Calu3 (cell line): ENCODE measurements at regions not wholly inside any gene's neighbourhood (a gene's known extent, or its start where the extent isn't known, plus 50 kb on each side); places are given as distances from the start of the nearest gene placed in this dataset.

Source experiments
- BruUV-seq: library from RNA; stranded (reverse); fragments of 400-500 nt; replicated peaks from 2 replicates; lab custom pipeline; 2021; lab: Mats Ljungman, UMichigan
- CTCF ChIA-PET: fragments of 300-600 bp; sonication (Branson Sonifier 250); formaldehyde crosslinking; loops from one replicate; lab custom pipeline; 2022; ENCODE audit warnings: antibody characterized with exemption; lab: Charles Lee
- DNase-seq: peaks from one replicate; pipeline ENCODE4 v3.0.0; 2022
- H3K27ac Mint-ChIP-seq: one replicate; pipeline ENCODE4 v1.8.0; 2022; ENCODE audit warnings: mixed read lengths; ENCODE audit not compliant: unreplicated experiment
- H3K27me3 Mint-ChIP-seq: one replicate; pipeline ENCODE4 v1.8.0; 2022; ENCODE audit warnings: mixed read lengths; ENCODE audit not compliant: unreplicated experiment
- H3K36me3 Mint-ChIP-seq: one replicate; pipeline ENCODE4 v1.8.0; 2022; ENCODE audit warnings: mild to moderate bottlenecking, moderate library complexity, mixed read lengths; ENCODE audit not compliant: insufficient read depth, unreplicated experiment
- H3K4me1 Mint-ChIP-seq: one replicate; pipeline ENCODE4 v1.8.0; 2022; ENCODE audit warnings: mild to moderate bottlenecking, low read depth, mixed read lengths; ENCODE audit not compliant: unreplicated experiment
- H3K4me3 Mint-ChIP-seq: one replicate; pipeline ENCODE4 v1.8.0; 2022; ENCODE audit warnings: mild to moderate bottlenecking, low read depth, moderate library complexity, mixed read lengths; ENCODE audit not compliant: unreplicated experiment
- H3K9me3 Mint-ChIP-seq: one replicate; pipeline ENCODE4 v1.8.0; 2022; ENCODE audit warnings: low read depth, mixed read lengths; ENCODE audit not compliant: unreplicated experiment
- intact Hi-C: fragments of 100-400 bp; cut with micrococcal nuclease; formaldehyde crosslinking; loops from one replicate; pipeline ENCODE4 v1.10.0; 2022; ENCODE audit not compliant: unreplicated experiment
- TF ChIP-seq, protein P1 (sequence below): fragments of 200-600 bp; IDR thresholded peaks from one replicate; pipeline ENCODE4 v1.8.0; 2022; ENCODE audit warnings: antibody characterized with exemption; ENCODE audit not compliant: unreplicated experiment

DNA sequence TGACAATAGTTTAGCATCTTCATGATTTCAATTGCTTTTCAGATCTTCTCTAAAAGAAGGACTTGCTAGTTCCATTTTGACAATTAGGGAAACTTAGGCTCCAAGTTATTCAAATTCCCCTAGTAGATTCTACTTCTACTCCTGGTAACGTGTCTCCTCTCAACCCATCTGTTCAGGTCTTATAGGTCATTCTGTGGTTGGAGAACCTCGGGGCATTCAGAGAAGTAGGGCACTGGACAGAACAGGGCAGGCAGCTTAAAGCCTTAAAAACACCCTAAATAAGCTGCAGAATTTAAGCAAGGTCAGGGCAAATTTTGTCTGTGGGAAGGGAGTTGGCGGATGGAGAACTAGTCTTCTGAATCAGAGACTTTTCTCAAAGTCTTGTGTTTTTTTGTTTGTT lies 132.4 kb downstream of the TMEM174 start:
- BruUV-seq = no TSS peak
- no peaks in the 10 kb centered on the region for H3K4me1 Mint-ChIP-seq
- H3K27ac Mint-ChIP-seq = no peak overlapping the region
- CTCF ChIA-PET = interaction anchor here (2.1 kb wide), 1 partner anchor 146 kb away, joined by 6 read pairs; no protein-coding TSS in a partner anchor
- TF ChIP-seq, protein P1, sequence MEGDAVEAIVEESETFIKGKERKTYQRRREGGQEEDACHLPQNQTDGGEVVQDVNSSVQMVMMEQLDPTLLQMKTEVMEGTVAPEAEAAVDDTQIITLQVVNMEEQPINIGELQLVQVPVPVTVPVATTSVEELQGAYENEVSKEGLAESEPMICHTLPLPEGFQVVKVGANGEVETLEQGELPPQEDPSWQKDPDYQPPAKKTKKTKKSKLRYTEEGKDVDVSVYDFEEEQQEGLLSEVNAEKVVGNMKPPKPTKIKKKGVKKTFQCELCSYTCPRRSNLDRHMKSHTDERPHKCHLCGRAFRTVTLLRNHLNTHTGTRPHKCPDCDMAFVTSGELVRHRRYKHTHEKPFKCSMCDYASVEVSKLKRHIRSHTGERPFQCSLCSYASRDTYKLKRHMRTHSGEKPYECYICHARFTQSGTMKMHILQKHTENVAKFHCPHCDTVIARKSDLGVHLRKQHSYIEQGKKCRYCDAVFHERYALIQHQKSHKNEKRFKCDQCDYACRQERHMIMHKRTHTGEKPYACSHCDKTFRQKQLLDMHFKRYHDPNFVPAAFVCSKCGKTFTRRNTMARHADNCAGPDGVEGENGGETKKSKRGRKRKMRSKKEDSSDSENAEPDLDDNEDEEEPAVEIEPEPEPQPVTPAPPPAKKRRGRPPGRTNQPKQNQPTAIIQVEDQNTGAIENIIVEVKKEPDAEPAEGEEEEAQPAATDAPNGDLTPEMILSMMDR = no peak
- H3K4me3 Mint-ChIP-seq = no peak overlapping the region
- no peak for DNase-seq
- no peaks in the 10 kb centered on the region for H3K9me3 Mint-ChIP-seq
- peaks cover 4% of the 10 kb centered on the region for H3K36me3 Mint-ChIP-seq
- intact Hi-C loops = loop anchor here (10.0 kb wide), 1 partner anchor 129 kb away; no protein-coding TSS in a partner anchor
- peaks cover 84% of the 10 kb centered on the region for H3K27me3 Mint-ChIP-seq

DNA sequence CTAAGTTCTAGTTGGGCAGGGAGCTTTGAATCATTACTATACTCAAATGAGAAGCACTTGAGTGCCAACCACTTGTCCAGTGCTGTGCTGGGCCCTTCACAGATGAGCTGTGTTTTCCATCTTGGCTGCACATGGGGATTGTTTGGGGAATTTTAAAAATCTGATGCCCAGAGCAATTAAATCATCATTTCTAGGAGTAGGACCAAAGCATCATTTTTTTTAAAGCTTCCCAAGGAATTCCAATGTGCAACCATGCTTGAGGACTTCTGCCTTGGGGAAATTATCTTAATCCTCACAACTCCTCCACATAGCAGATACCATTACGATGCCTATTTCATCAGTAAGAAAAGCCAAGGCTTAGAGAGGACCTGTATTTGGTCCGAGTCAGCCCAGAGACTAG lies 131.4 kb downstream of the TMEM174 start:
- CTCF ChIA-PET = interaction anchor here (0.7 to 2.1 kb wide), 4 partner anchors 17 to 1056 kb away, joined by 3 to 8 read pairs (median 4); no protein-coding TSS in a partner anchor
- no TSS peak for BruUV-seq

DNA sequence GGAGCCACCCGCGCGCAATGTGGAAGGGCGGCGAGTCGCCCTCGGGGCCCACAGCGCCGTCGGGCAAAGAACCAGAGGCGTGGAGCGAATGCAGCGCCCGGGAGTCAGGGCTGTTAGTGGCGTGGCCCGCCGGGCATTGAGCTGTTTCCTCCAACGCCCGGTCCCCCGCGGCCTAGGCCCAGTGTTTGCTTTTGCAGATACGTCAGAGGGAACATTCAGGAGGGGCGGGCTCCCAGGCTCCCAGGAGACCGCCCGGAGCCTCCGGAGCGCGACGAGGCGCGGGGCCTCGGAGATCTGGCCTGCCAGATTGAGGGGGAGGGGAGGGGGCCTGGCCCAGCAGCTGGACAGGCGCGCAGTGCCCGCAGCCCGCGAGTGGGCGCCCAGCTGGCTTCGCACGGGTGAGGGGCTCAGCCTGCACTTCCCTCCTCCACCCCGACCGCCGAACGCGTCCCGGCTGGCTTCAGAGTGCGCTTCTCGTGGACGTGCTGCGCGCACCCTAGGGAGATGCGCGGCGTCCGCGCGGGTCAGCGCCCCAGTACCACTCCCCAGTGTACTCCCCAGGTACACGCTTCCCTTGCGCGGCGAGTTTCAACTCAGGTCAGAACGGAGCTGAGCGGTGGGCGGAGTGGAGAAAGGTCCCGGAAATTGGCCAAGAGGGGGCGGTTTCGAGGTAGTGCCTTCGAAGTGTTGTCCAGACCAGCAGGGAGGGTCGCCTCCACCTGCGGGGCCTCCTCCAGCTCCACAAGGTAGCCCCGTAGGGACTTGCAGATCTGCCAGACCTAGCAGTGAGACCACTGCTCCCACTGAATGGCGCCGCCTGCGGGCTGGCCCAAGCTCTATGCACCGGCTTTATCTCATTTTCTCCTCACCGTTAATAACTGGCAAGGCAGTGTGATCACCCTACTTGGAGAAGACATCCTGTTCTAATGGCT lies 130.4 kb downstream of the TMEM174 start:
- Mint-ChIP-seq H3K36me3 (peaks cover 4% of the 10 kb centered on the region), H3K4me1 (no peaks in the 10 kb centered on the region), H3K27me3 (peaks cover 100% of the 10 kb centered on the region), H3K4me3 (peak overlapping the region; percentile 59), H3K9me3 (no peaks in the 10 kb centered on the region), H3K27ac (peak overlapping the region; percentile 15)
- intact Hi-C loops = loop anchor here (10.0 kb wide), 1 partner anchor 131 kb away; no protein-coding TSS in a partner anchor
- TF ChIP-seq, protein P1 = peak; percentile 43
- CTCF ChIA-PET = interaction anchor here (0.6 to 2.1 kb wide), 5 partner anchors 18 to 383 kb away, joined by 3 to 8 read pairs (median 3); partner anchors contain the start of gene FOXD1
- BruUV-seq = no TSS peak
- peak; percentile 51 for DNase-seq

More for the DNA sequence above, 131.4 kb downstream of the TMEM174 start:
- TF ChIP-seq, protein P1 = no peak
- no peak overlapping the region for H3K4me3 Mint-ChIP-seq
- intact Hi-C loops = loop anchor here (10.0 kb wide), 1 partner anchor 130 kb away; no protein-coding TSS in a partner anchor
- H3K9me3 Mint-ChIP-seq = no peaks in the 10 kb centered on the region
- H3K27ac Mint-ChIP-seq = no peak overlapping the region
- no peaks in the 10 kb centered on the region for H3K4me1 Mint-ChIP-seq
- H3K27me3 Mint-ChIP-seq = peaks cover 94% of the 10 kb centered on the region
- H3K36me3 Mint-ChIP-seq = peaks cover 4% of the 10 kb centered on the region
- no peak for DNase-seq

DNA sequence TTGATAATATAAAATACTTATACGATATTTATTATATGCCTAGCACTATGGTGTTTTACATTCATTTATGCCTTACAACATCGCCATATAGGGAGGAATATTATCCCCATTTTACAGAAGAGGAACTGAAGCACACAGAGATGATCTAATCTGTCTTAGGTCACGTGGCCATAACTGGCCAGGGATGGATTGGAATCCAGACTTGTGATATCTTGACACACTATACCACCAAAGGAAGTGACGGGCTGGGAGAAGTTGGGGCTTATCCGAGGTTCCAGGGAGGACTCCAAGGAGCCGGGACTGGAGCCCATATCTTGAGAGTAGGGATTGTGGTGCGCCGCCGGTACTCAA lies 129.8 kb downstream of the TMEM174 start:
- CTCF ChIA-PET = interaction anchor here (0.6 to 2.1 kb wide), 3 partner anchors 19 to 383 kb away, joined by 3 to 8 read pairs (median 3); partner anchors contain the start of gene FOXD1
- H3K36me3 Mint-ChIP-seq = peaks cover 4% of the 10 kb centered on the region

More for the DNA sequence above, 129.8 kb downstream of the TMEM174 start:
- TF ChIP-seq, protein P1 = no peak
- no peak for DNase-seq
- peak overlapping the region; percentile 59 for H3K4me3 Mint-ChIP-seq
- peaks cover 100% of the 10 kb centered on the region for H3K27me3 Mint-ChIP-seq
- intact Hi-C loops = loop anchor here (10.0 kb wide), 1 partner anchor 132 kb away; no protein-coding TSS in a partner anchor
- no peaks in the 10 kb centered on the region for H3K9me3 Mint-ChIP-seq
- BruUV-seq = no TSS peak
- peak overlapping the region; percentile 15 for H3K27ac Mint-ChIP-seq
- H3K4me1 Mint-ChIP-seq = no peaks in the 10 kb centered on the region
